Right cardiac atrium (tissue), 5 donors: ENCODE measurements at regions not wholly inside any gene's neighbourhood (a gene's known extent, or its start where the extent isn't known, plus 50 kb on each side); places are given as distances from the start of the nearest gene placed in this dataset.
"Not testable (repeated sequence)": the region's sequence is repeated elsewhere in the genome, so short reads cannot be mapped to it uniquely, and the experiment has no call there.

ENCODE experiments used
- ATAC-seq, 2 donors: fragments of 200-7000 bp; cut with Tn5 transposase; one replicate each; pipeline versions ENCODE4 v1.8.0 to v1.9.1; 2020; ENCODE audit warnings: moderate library complexity in 2 of 2, mild to moderate bottlenecking in 1 of 2
- DNase-seq, 3 donors: peaks; one replicate each; pipeline ENCODE4 v3.0.0-alpha.2; 2020
- H3K27ac ChIP-seq: one replicate; pipeline ENCODE4 v1.5.1; 2013; ENCODE audit warnings: mild to moderate bottlenecking, low read length, control low read depth, moderate library complexity
- H3K27me3 ChIP-seq: one replicate; pipeline ENCODE4 v1.6.1; 2013; ENCODE audit not compliant: control insufficient read depth, insufficient read depth
- H3K4me1 ChIP-seq: one replicate; pipeline ENCODE4 v1.6.1; 2013; ENCODE audit warnings: low read length; ENCODE audit not compliant: control insufficient read depth, insufficient read depth
- H3K4me3 ChIP-seq: one replicate; pipeline ENCODE4 v1.5.1; 2013; ENCODE audit warnings: low read length, control low read depth
- H3K9me3 ChIP-seq: one replicate; pipeline ENCODE4 v1.6.1; 2013; ENCODE audit warnings: low read length; ENCODE audit not compliant: control insufficient read depth
- WGBS: extraction: QIAGEN DNeasy Blood & Tissue Kit; methylation state at CpG from one replicate; pipeline ENCODE4 v1.1.7; 2013; 5-methylcytosine and 5-hydroxymethylcytosine counted together
- intact Hi-C, 4 donors: fragments of 100-400 bp; cut with DNase I; formaldehyde crosslinking; loops; one replicate each; pipeline versions ENCODE4 v1.11.0 to v1.14.0; 2022 to 2023
- donor health status: healthy with polysubstance abuse.
- donor health status: DM: no; HTN: yes; CAD: no.
- donor health status: DM: no; HTN: no; CAD: no.
- donor health status: DM: no; HTN: yes; CAD: no; lungs with severe emphysema.
- donor health status: DM: yes; HTN: yes; CAD: no.

DNA sequence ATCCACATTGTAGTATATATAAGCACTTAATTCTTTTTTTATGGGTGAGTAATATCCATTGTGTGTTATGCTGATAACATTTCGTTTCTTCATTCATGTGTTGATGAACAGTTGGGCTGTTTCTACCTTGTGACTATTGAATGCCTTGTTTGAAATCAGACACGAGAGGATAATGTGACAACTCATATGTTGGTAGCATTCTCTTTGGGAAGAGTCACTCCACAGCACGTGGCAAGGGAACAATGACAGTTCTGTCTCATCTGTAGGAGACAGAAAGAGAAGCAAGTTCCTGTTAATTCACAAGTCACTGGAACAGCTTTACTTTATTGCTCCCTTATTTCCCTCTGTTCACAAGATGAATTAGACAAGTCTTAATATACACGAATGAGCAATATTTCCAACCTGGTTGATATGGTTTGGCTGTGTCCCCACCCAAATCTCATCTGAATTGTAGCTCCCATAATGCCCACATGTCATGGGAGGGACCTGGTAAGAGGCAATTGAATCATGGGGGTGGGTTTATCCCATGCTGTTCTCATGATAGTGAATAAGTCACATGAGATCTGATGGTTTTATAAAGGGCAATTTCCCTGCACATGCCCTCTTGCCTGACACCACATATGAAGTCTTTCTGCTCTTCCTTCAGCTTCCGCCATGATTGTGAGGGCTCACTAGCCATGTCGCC lies 125.3 kb downstream of the SEC23IP start:
- no peak overlapping the region for H3K4me3 ChIP-seq
- 61% methylated on average over 6 of the region's 6 CpGs for whole genome bisulfite sequencing
- no peaks in the 10 kb centered on the region for H3K4me1 ChIP-seq
- H3K27ac ChIP-seq = no peak overlapping the region
- DNase-seq (no peak), ATAC-seq (no peak)
- no peaks in the 10 kb centered on the region for H3K27me3 ChIP-seq
- H3K9me3 ChIP-seq = no peaks in the 10 kb centered on the region
- intact Hi-C loops = no loop called here

DNA sequence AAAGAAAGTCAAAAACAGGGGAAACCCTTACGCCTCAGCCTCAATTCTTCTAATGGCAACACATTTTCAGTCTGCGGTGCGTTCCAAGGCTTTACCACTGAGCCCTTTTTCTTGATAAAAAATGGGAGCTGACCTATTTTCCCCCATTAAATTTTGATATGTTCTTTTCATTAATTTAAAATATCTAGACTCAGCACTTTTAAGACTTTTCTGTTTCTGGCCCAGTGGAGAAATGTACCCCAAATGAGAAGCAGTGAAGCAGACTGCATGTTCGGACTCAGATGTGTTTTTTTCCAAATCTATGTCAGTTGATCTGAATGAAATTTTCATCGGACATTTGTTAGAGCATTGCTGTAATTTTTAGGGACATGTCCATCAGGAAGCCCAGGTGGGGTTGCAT lies 126.2 kb downstream of the SEC23IP start:
- WGBS = 89% methylated on average over 5 of the region's 5 CpGs
- no peaks in the 10 kb centered on the region for H3K9me3 ChIP-seq

DNA sequence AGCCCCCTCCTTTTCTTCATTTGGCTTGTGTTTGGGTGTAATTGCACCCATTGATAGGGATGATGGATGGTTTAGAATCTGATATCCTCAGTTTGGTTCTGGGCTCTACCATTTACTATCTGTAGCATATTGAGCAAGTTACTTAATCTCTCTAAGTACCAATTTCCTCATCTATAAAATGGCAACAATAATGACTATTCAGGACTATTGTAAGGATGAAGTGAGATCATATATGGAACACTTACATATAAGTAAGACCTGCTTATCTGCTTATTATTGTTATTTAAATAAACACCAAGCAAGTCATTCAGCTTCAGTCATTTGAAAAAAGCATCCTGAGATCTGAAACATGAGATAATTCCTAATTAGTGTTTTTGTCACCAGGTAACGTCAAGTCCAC lies 127.0 kb downstream of the SEC23IP start:
- DNase-seq (no peak), ATAC-seq (no peak)
- Histone ChIP-seq H3K27ac (no peak overlapping the region), H3K9me3 (no peaks in the 10 kb centered on the region), H3K4me1 (no peaks in the 10 kb centered on the region), H3K4me3 (no peak overlapping the region), H3K27me3 (no peaks in the 10 kb centered on the region)
- WGBS = 52% methylated on average over 1 of the region's 1 CpG
- intact Hi-C loops = no loop called here

More for the DNA sequence above, 126.2 kb downstream of the SEC23IP start:
- Histone ChIP-seq H3K27ac (no peak overlapping the region), H3K4me3 (no peak overlapping the region), H3K27me3 (no peaks in the 10 kb centered on the region), H3K4me1 (no peaks in the 10 kb centered on the region)
- intact Hi-C loops = no loop called here
- ATAC-seq = no peak
- DNase-seq = no peak

DNA sequence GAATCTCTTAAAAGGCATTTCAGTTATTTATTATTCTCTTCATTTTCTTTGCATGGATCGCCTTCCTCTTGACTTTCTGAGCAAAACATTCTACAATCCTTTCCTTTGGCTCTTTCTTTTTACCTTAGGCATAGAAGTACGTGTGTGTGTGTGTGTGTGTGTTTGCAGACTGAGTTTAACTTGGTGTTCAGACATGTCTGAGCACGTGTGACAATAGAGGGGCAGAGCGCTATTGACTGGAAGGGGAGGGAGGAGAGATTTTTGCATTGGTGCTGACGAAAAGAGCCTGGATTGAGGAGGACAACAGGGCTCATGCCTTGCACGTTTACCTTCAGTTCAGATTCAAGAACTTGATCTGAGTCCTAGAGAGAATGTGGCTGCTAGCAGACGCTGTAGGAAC lies 129.8 kb downstream of the SEC23IP start:
- H3K27me3 ChIP-seq = no peaks in the 10 kb centered on the region
- no peaks in the 10 kb centered on the region for H3K4me1 ChIP-seq
- DNase-seq (no peak), ATAC-seq (no peak)
- no peak overlapping the region for H3K4me3 ChIP-seq
- H3K27ac ChIP-seq = no peak overlapping the region
- no peaks in the 10 kb centered on the region for H3K9me3 ChIP-seq
- intact Hi-C loops = no loop called here
- WGBS = 67% methylated on average over 7 of the region's 7 CpGs

DNA sequence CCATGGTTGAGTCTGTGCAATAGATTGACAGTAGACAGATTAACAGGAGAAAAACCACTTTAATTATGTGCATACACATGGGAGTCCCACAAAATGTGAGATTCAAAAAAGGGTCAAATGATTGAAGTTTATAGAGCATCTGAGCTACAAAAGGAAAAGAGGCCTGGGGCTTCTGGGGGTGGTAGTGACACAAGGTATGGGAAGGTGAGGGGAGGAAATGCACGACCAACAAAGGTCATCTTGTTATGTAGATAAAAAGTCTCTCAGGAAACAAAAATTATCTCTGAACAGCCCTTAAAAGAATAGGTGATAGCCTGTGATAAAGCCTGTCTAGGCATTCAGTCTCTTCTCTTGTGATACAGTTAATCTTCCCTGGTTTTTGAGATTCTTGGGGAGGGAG lies 141.7 kb downstream of the SEC23IP start:
- 62% methylated on average over 1 of the region's 1 CpG for WGBS
- Histone ChIP-seq H3K4me3 (no peak overlapping the region), H3K27me3 (no peaks in the 10 kb centered on the region), H3K9me3 (no peaks in the 10 kb centered on the region), H3K4me1 (no peaks in the 10 kb centered on the region), H3K27ac (no peak overlapping the region)
- DNase-seq (no peak), ATAC-seq (no peak)
- intact Hi-C loops = no loop called here

DNA sequence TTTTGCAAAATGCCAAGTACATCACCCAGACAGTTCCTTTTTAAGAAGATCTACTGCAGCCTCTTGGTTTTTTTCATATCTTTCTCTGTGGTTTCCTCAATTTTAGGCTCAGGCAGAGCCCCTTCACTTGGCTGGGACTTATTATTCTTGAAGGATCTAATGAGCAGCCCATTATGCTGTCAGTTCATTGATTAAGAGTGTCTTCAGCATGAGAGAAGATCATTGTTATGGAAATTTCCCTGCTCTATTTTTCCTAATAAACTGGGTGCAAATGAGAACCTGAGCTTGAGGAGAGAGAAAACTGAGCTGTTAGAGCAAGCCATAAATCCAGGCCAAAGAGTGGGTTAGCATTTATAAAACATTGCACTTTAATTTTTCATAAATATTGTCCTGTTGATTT lies 146.5 kb downstream of the SEC23IP start:
- intact Hi-C loops = no loop called here
- H3K27ac ChIP-seq = no peak overlapping the region
- no peak overlapping the region for H3K4me3 ChIP-seq
- H3K27me3 ChIP-seq = no peaks in the 10 kb centered on the region
- ATAC-seq = no peak
- no peaks in the 10 kb centered on the region for H3K4me1 ChIP-seq
- no peak for DNase-seq
- H3K9me3 ChIP-seq = no peaks in the 10 kb centered on the region

DNA sequence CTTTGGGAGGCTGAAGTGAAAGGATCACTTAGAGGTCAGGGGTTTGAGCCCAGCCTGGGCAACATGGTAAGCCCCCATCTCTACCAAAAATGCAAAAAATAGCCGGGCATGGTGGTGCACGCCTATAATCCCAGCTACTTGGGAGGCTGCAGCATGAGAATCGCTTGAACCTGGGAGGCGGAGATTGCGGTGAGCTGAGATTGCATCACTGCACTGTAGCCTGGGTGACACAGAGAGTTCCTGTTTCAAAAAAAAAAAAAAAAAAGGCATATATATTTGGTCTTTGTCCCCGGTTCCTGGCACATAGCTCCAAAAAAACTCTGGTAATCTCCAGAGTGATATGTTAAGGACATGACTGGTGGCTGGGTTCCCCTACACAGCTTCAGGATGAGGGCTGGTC lies 147.3 kb downstream of the SEC23IP start:
- intact Hi-C loops = no loop called here
- Histone ChIP-seq H3K4me1 (no peaks in the 10 kb centered on the region), H3K27me3 (no peaks in the 10 kb centered on the region), H3K4me3 (no peak overlapping the region), H3K27ac (no peak overlapping the region), H3K9me3 (no peaks in the 10 kb centered on the region)
- ATAC-seq (no peak), DNase-seq (no peak)
- WGBS = 82% methylated on average over 6 of the region's 6 CpGs

DNA sequence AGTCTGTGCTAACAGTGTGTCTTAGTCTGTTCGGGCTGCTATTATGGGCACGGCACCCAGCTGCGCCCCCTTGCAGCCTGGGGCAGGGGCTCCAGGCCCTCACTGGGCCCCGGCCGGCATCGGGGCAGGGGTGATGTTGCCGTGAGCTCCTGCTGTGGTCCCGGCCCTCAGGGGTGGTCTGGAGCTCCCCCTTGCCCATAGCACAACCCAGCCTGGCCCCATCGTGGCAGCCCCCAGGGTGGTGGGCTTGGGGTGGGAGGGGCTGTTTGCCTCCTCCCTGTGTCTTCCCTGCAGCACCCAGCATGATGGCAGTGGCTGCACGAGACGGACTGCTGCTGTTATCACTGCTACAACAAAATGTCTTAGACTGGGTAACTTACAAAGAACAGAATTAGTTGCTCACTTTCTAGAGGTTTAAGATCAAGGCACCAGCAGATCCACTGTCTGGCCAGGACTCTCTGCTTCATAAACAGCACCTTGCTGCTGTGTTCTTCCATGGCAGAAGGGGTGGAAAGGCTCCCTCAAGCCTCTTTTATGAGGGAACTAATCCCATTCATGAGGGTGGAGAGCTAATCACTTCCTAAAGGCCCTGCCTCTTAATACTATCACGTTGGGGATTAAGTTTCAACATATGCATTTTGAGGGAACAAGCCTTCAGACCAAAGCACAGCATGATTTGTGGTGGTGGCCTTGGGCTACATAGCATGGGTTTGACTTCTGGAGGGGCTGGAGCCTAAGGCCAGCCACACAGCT lies 149.5 kb downstream of the SEC23IP start:
- DNase-seq (peak in 1 of 3 donors; percentile 38), ATAC-seq (no peak)
- Histone ChIP-seq H3K9me3 (no peaks in the 10 kb centered on the region), H3K27me3 (no peaks in the 10 kb centered on the region), H3K27ac (no peak overlapping the region), H3K4me1 (no peaks in the 10 kb centered on the region), H3K4me3 (no peak overlapping the region)
- 71% methylated on average over 12 of the region's 12 CpGs for WGBS
- intact Hi-C loops = no loop called here

DNA sequence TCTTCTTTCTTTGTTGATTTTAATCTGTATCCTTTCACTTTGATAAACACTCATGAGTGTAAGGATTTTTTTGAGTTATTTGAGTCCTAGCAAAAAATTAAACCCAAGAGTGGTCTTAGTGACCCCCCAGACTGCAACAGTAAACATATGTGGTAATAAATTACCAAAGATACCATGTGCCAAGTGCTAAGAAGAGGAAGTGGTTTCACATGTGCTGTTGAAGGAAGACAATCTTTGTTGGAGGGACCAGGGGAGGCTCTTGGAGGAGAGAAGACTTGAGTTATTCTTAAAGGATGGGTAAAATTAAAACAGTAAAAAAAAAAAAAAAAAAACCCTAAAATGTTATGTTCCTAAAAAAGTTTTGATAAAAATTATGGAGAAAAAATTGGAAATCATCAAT lies 150.2 kb downstream of the SEC23IP start:
- no peaks in the 10 kb centered on the region for H3K9me3 ChIP-seq
- no peak overlapping the region for H3K27ac ChIP-seq
- DNase-seq (no peak), ATAC-seq (no peak)
- H3K4me1 ChIP-seq = no peaks in the 10 kb centered on the region
- H3K4me3 ChIP-seq = no peak overlapping the region
- H3K27me3 ChIP-seq = no peaks in the 10 kb centered on the region
- intact Hi-C loops = no loop called here

DNA sequence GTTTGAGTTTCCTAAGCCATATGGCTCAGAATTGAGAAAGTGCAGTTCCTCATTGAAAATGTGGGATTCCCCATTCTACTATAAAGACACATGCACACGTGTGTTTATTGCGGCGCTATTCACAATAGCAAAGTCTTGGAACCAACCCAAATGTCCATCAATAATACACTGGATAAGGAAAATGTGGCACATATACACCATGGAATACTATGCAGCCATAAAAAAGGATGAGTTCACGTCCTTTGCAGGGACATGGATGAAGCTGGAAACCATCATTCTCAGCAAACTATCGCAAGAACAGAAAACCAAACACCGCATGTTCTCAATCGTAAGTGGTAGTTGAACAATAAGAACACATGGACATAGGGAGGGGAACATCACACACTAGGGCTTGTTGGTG lies 154.8 kb downstream of the SEC23IP start:
- ATAC-seq, DNase-seq, H3K4me1 ChIP-seq, H3K4me3 ChIP-seq, H3K27me3 ChIP-seq, H3K27ac ChIP-seq, intact Hi-C loops, H3K9me3 ChIP-seq: not testable (repeated sequence)
- 95% methylated on average over 7 of the region's 7 CpGs for WGBS

DNA sequence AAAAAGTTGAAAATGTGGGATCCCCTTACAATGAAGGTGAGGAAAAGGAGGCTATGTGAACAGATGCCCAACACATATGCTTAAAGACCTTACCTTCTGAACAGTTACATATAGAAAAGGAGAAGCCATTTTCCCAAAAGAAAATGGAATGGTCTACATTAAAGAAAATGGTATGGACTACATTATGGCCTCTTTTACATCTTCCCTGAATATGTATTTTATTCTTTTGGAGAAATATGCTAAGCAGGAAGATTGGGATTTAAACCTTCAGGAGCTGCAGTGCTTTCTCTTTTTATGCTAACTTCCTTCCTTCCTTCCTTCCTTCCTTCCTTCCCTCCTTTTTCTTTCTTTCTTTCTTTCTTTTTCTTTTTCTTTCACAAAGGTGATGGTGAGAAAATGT lies 155.4 kb downstream of the SEC23IP start:
- Histone ChIP-seq H3K4me1 (no peaks in the 10 kb centered on the region), H3K27me3 (no peaks in the 10 kb centered on the region), H3K27ac (no peak overlapping the region), H3K9me3 (no peaks in the 10 kb centered on the region), H3K4me3 (no peak overlapping the region)
- no peak for ATAC-seq
- intact Hi-C loops = no loop called here
- DNase-seq = no peak

DNA sequence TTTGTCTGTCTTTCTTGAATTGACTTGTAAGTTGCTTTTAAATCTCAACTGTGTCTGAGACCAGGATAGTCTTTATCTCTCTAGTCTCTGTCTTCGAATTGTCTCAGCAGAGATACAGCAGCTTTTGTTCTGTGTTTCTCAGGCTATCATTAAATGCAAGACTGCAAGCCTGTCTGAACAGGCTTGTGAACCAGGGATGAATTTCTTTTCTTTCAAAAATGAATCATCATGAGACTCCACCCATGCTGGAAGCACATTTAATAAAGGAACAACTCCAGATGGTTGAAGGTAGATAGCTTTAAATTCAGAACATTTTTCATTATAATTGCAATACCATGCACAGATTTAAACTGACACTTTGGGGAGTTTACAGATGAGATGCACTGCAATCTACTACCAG lies 155.9 kb downstream of the SEC23IP start:
- Histone ChIP-seq H3K27me3 (no peaks in the 10 kb centered on the region), H3K9me3 (no peaks in the 10 kb centered on the region), H3K4me3 (no peak overlapping the region), H3K4me1 (no peaks in the 10 kb centered on the region), H3K27ac (no peak overlapping the region)
- intact Hi-C loops = no loop called here
- WGBS = 44% methylated on average over 1 of the region's 1 CpG
- DNase-seq (no peak), ATAC-seq (no peak)
